22Rv1 (cell line): ENCODE measurements at regions not wholly inside any gene's neighbourhood (a gene's known extent, or its start where the extent isn't known, plus 50 kb on each side); places are given as distances from the start of the nearest gene placed in this dataset.

Source experiments
- CTCF ChIP-seq: fragments of 450-650 bp; IDR thresholded peaks from 2 replicates; pipeline ENCODE4 v1.5.1; 2017; ENCODE audit warnings: mild to moderate bottlenecking
- ZFX ChIP-seq: fragments of 450-650 bp; IDR thresholded peaks from 2 replicates; pipeline ENCODE4 v1.6.1; 2017; ENCODE audit warnings: antibody characterized with exemption, borderline replicate concordance

- TF ChIP-seq CTCF (no peak), ZFX (no peak)
Observed at GRCh38 chr1:90607736-90608135, 109.4 kb downstream of the BARHL2 start.
